Uterus (tissue), 2 donors: ENCODE measurements at regions not wholly inside any gene's neighbourhood (a gene's known extent, or its start where the extent isn't known, plus 50 kb on each side); places are given as distances from the start of the nearest gene placed in this dataset.

Source experiments
- POLR2A ChIP-seq, 2 donors: fragments of 450-650 bp; IDR thresholded peaks; one replicate each; pipeline ENCODE4 v1.6.1; 2016; ENCODE audit warnings: antibody characterized with exemption in 2 of 2, mild to moderate bottlenecking in 1 of 2, moderate library complexity in 1 of 2
- TF ChIP-seq, protein P1 (sequence below), 4 experiments: fragments of 200-600 bp in 2 of 4; fragments of 450-650 bp in 2 of 4; sonication (generic) in 2 of 4; IDR thresholded peaks; one replicate each; pipeline ENCODE4 v1.5.1; 2016 to 2019; ENCODE audit warnings: antibody characterized with exemption in 4 of 4, mild to moderate bottlenecking in 2 of 4, moderate library complexity in 1 of 4

DNA sequence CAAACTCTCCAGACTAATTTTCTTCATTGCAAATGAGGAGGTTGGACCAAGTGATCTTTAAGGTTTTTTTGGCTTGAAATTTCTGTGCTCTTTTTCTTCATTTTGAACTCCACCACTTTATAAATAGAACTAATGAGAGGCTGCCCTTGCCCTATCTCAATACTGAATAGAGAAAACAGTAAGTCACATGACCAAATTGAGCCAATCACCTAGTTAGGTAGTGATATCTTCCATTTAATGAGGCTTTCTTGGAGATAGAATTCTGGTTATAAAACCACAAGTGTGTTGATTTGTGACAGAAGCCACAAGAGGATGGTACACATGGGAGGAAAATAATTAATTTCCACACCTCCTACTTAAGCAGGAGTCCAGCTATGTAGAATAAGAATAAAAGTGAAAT lies 263.4 kb upstream of the SNX7 start:
- TF ChIP-seq, protein P1, sequence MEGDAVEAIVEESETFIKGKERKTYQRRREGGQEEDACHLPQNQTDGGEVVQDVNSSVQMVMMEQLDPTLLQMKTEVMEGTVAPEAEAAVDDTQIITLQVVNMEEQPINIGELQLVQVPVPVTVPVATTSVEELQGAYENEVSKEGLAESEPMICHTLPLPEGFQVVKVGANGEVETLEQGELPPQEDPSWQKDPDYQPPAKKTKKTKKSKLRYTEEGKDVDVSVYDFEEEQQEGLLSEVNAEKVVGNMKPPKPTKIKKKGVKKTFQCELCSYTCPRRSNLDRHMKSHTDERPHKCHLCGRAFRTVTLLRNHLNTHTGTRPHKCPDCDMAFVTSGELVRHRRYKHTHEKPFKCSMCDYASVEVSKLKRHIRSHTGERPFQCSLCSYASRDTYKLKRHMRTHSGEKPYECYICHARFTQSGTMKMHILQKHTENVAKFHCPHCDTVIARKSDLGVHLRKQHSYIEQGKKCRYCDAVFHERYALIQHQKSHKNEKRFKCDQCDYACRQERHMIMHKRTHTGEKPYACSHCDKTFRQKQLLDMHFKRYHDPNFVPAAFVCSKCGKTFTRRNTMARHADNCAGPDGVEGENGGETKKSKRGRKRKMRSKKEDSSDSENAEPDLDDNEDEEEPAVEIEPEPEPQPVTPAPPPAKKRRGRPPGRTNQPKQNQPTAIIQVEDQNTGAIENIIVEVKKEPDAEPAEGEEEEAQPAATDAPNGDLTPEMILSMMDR (IDR thresholded peaks at IDR 0.05): no peak
- TF ChIP-seq POLR2A (IDR thresholded peaks at IDR 0.05): no peak
